ENCODE measurements at regions not wholly inside any gene's neighbourhood (a gene's known extent, or its start where the extent isn't known, plus 50 kb on each side); places are given as distances from the start of the nearest gene placed in this dataset.

- Histone ChIP-seq H3K36me3 (ENCODE audit: insufficient read depth, low read length) (no peaks in the 10 kb centered on the region), H3K27ac (ENCODE audit: low read depth in 1 of 2, low read length in 2 of 2) (no peak overlapping the region), H3K4me3 (ENCODE audit: low read length) (no peak overlapping the region), H3K9me3 (ENCODE audit: control insufficient read depth in 1 of 2, insufficient read depth in 1 of 2, low read length in 2 of 2) (no peaks in the 10 kb centered on the region), H3K27me3 (ENCODE audit: control insufficient read depth in 1 of 2, insufficient read depth in 2 of 2, low read length in 2 of 2) (no peaks in the 10 kb centered on the region), H3K4me1 (ENCODE audit: insufficient read depth, low read length) (no peaks in the 10 kb centered on the region)
- no peaks in the 10 kb centered on the region for H3K36me3 Mint-ChIP-seq (ENCODE audit: low read depth)
- CTCF ChIA-PET = no interaction called here
- H3K27ac Mint-ChIP-seq = no peak overlapping the region
- H3K4me1 Mint-ChIP-seq (ENCODE audit: low read depth) = peaks cover 7% of the 10 kb centered on the region
- H3K27me3 Mint-ChIP-seq = no peaks in the 10 kb centered on the region
- no peak for DNase-seq
- intact Hi-C loops (cut with DNase I, micrococcal nuclease) = loop anchor here in 1 of 2 experiments (10.0 kb wide), 2 partner anchors 835 to 1465 kb away; no protein-coding TSS in a partner anchor
- POLR2A ChIA-PET = interaction anchor here (0.6 kb wide), 1 partner anchor 892 kb away, joined by 4 read pairs; no protein-coding TSS in a partner anchor
- no peak for ATAC-seq (ENCODE audit: poor library complexity)
- H3K4me3 Mint-ChIP-seq = no peak overlapping the region
- H3K9me3 Mint-ChIP-seq = no peaks in the 10 kb centered on the region
- TF ChIP-seq CTCF (IDR thresholded peaks at IDR 0.05) = no peak
Observed at GRCh38 chr1:224509907-224510306, 75.3 kb upstream of the WDR26 start.

DNA sequence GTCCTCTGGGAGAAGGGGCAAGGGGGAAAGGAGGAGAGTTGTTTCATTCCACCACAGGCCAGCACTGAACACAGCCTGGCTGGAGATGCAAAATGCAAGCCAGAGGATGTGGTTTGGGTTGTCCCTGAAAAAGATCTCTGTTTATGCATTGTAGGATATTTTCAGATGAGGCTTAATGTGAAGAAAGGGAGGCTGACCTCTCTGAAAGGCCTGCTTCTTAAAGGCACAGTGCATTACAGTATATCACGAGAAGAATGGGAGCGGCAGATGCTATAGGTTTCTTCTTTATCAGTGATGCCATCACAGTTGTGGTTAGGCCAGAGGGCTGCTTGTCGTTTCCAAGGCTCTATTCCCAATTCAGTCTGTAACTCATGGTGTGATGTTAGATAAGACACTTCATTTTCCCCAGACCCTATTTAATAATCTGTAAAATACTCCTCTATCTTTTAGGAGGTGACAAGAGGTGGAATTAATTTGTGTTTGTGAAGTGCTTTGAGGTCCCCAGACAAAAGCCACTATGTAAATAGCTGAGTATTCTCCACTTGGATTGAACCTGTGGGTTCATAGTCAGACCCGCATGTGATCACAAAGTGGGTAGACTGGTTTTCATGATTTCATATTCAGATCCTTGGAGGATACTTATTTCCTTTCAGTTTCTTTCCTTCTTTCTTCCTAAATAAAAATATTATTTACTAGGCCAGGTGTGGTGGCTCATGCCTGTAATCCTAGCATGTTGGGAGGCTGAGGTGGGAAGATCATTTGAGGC lies 76.5 kb upstream of the WDR26 start:
- H3K27ac ChIP-seq (ENCODE audit: low read depth in 1 of 2, low read length in 2 of 2) = no peak overlapping the region
- DNase-seq = no peak
- no peaks in the 10 kb centered on the region for H3K4me1 ChIP-seq (ENCODE audit: insufficient read depth, low read length)
- no peaks in the 10 kb centered on the region for H3K9me3 ChIP-seq (ENCODE audit: control insufficient read depth in 1 of 2, insufficient read depth in 1 of 2, low read length in 2 of 2)
- H3K27me3 Mint-ChIP-seq = no peaks in the 10 kb centered on the region
- peaks cover 7% of the 10 kb centered on the region for H3K4me1 Mint-ChIP-seq (ENCODE audit: low read depth)
- no peaks in the 10 kb centered on the region for H3K36me3 ChIP-seq (ENCODE audit: insufficient read depth, low read length)
- no peak overlapping the region for H3K4me3 Mint-ChIP-seq
- intact Hi-C loops (cut with DNase I, micrococcal nuclease) = loop anchor here in 1 of 2 experiments (10.0 kb wide), 2 partner anchors 834 to 1464 kb away; no protein-coding TSS in a partner anchor
- no peak overlapping the region for H3K27ac Mint-ChIP-seq
- no peaks in the 10 kb centered on the region for H3K9me3 Mint-ChIP-seq
- TF ChIP-seq CTCF (IDR thresholded peaks at IDR 0.05) = no peak
- no peak for ATAC-seq (ENCODE audit: poor library complexity)
- no peaks in the 10 kb centered on the region for H3K36me3 Mint-ChIP-seq (ENCODE audit: low read depth)
- CTCF ChIA-PET = no interaction called here
- no peak overlapping the region for H3K4me3 ChIP-seq (ENCODE audit: low read length)
- POLR2A ChIA-PET = no interaction called here
- no peaks in the 10 kb centered on the region for H3K27me3 ChIP-seq (ENCODE audit: control insufficient read depth in 1 of 2, insufficient read depth in 2 of 2, low read length in 2 of 2)

- POLR2A ChIA-PET = interaction anchor here (0.8 to 0.9 kb wide), 2 partner anchors 14 to 410 kb away, joined by 4 read pairs; no protein-coding TSS in a partner anchor
- TF ChIP-seq CTCF (IDR thresholded peaks at IDR 0.05) = no peak
Observed at GRCh38 chr1:224512600-224513151, 78.1 kb upstream of the WDR26 start.

More at GRCh38 chr1:224512600-224513151, 78.1 kb upstream of the WDR26 start:
- intact Hi-C loops (cut with DNase I, micrococcal nuclease) = loop anchor here (1.0 to 10.0 kb wide), 5 partner anchors 132 to 1462 kb away; no protein-coding TSS in a partner anchor
- Mint-ChIP-seq H3K4me1 (ENCODE audit: low read depth) (peaks cover 7% of the 10 kb centered on the region), H3K9me3 (no peaks in the 10 kb centered on the region), H3K4me3 (no peak overlapping the region), H3K27ac (no peak overlapping the region), H3K36me3 (ENCODE audit: low read depth) (no peaks in the 10 kb centered on the region), H3K27me3 (no peaks in the 10 kb centered on the region)
- Histone ChIP-seq H3K4me3 (ENCODE audit: low read length) (no peak overlapping the region), H3K9me3 (ENCODE audit: control insufficient read depth in 1 of 2, insufficient read depth in 1 of 2, low read length in 2 of 2) (no peaks in the 10 kb centered on the region), H3K27me3 (ENCODE audit: control insufficient read depth in 1 of 2, insufficient read depth in 2 of 2, low read length in 2 of 2) (no peaks in the 10 kb centered on the region), H3K4me1 (ENCODE audit: insufficient read depth, low read length) (no peaks in the 10 kb centered on the region), H3K36me3 (ENCODE audit: insufficient read depth, low read length) (no peaks in the 10 kb centered on the region), H3K27ac (ENCODE audit: low read depth in 1 of 2, low read length in 2 of 2) (no peak overlapping the region)
- no peak for ATAC-seq (ENCODE audit: poor library complexity)
- CTCF ChIA-PET = interaction anchor here (1.5 to 3.7 kb wide), 2 partner anchors 344 to 410 kb away, joined by 3 to 18 read pairs; no protein-coding TSS in a partner anchor
- DNase-seq = no peak
